IMR-90 (cell line): ENCODE measurements at regions not wholly inside any gene's neighbourhood (a gene's known extent, or its start where the extent isn't known, plus 50 kb on each side); places are given as distances from the start of the nearest gene placed in this dataset.

Source experiments
- BHLHE40 ChIP-seq: fragments of 150-350 bp; IDR thresholded peaks from 2 replicates; pipeline ENCODE4 v1.6.1; 2016; ENCODE audit warnings: mild to moderate bottlenecking, low read depth, low read length
- CEBPB ChIP-seq: IDR thresholded peaks from 2 replicates; pipeline ENCODE4 v1.6.1; 2012; ENCODE audit warnings: low read depth, low read length, improper control_type of control experiment
- CHD1 ChIP-seq: IDR thresholded peaks from 2 replicates; pipeline ENCODE4 v1.6.1; 2012; ENCODE audit warnings: low read depth, low read length, improper control_type of control experiment
- ELK1 ChIP-seq: fragments of 150-350 bp; IDR thresholded peaks from 2 replicates; pipeline ENCODE4 v1.6.1; 2016; ENCODE audit warnings: low read depth, mild to moderate bottlenecking, low read length, moderate library complexity, borderline replicate concordance
- MAFK ChIP-seq: IDR thresholded peaks from 2 replicates; pipeline ENCODE4 v1.6.1; 2012; ENCODE audit warnings: low read depth, low read length, improper control_type of control experiment
- MAZ ChIP-seq: IDR thresholded peaks from 2 replicates; pipeline ENCODE4 v1.6.1; 2012; ENCODE audit warnings: low read depth, mild to moderate bottlenecking, low read length, improper control_type of control experiment, moderate library complexity, borderline replicate concordance
- MXI1 ChIP-seq: IDR thresholded peaks from 2 replicates; pipeline ENCODE4 v1.6.1; 2012; ENCODE audit warnings: low read depth, mild to moderate bottlenecking, low read length, moderate library complexity, borderline replicate concordance
- POLR2A ChIP-seq: IDR thresholded peaks from 2 replicates; pipeline ENCODE4 v1.6.1; 2012; ENCODE audit warnings: mild to moderate bottlenecking, low read depth, low read length
- RAD21 ChIP-seq: IDR thresholded peaks from 2 replicates; pipeline ENCODE4 v1.6.1; 2012; ENCODE audit warnings: low read length, improper control_type of control experiment
- RCOR1 ChIP-seq: IDR thresholded peaks from 2 replicates; pipeline ENCODE4 v1.6.1; 2012; ENCODE audit warnings: mild to moderate bottlenecking, low read length, improper control_type of control experiment; ENCODE audit not compliant: insufficient replicate concordance
- RFX5 ChIP-seq: IDR thresholded peaks from 2 replicates; pipeline ENCODE4 v1.8.0; 2012; ENCODE audit warnings: low read depth, mild to moderate bottlenecking, low read length, moderate library complexity
- USF2 ChIP-seq: fragments of 150-350 bp; IDR thresholded peaks from 2 replicates; pipeline ENCODE4 v1.6.1; 2017; ENCODE audit warnings: mild to moderate bottlenecking, antibody characterized with exemption, low read length, low read depth
- TF ChIP-seq, protein P1 (sequence below): conservative IDR thresholded peaks from 2 replicates; pipeline ENCODE4 v1.5.1; 2012; ENCODE audit warnings: mild to moderate bottlenecking, low read depth, low read length, improper control_type of control experiment

DNA sequence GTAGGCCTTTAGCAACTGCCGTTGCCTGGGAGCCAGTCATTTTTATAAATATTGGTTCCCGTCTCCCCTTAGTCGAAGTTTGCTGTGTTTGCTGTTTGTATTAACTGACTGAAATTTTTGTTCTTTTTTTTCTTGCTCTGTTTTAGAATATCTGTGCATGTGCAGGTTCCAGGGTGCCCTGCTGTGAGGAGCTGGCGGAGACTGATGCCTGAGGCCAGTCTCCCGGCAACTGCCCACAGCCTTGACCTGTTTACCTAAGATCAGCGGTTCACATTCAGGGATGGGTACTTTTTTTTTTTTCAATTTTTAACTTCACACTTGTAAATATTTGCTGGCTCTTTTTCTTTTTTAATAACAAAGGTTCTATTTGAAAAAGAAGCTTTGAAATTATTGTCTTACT, 262.6 kb upstream of the ADAMTS16 start:
- TF ChIP-seq, protein P1, sequence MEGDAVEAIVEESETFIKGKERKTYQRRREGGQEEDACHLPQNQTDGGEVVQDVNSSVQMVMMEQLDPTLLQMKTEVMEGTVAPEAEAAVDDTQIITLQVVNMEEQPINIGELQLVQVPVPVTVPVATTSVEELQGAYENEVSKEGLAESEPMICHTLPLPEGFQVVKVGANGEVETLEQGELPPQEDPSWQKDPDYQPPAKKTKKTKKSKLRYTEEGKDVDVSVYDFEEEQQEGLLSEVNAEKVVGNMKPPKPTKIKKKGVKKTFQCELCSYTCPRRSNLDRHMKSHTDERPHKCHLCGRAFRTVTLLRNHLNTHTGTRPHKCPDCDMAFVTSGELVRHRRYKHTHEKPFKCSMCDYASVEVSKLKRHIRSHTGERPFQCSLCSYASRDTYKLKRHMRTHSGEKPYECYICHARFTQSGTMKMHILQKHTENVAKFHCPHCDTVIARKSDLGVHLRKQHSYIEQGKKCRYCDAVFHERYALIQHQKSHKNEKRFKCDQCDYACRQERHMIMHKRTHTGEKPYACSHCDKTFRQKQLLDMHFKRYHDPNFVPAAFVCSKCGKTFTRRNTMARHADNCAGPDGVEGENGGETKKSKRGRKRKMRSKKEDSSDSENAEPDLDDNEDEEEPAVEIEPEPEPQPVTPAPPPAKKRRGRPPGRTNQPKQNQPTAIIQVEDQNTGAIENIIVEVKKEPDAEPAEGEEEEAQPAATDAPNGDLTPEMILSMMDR, result no peak
- TF ChIP-seq CEBPB, result no peak
- no peak for TF ChIP-seq RAD21
- TF ChIP-seq RFX5, result no peak
- no peak for TF ChIP-seq CHD1
- TF ChIP-seq POLR2A, result no peak
- no peak for TF ChIP-seq MXI1
- no peak for TF ChIP-seq USF2
- TF ChIP-seq MAZ, result no peak
- TF ChIP-seq ELK1, result no peak
- no peak for TF ChIP-seq MAFK
- TF ChIP-seq RCOR1, result no peak
- TF ChIP-seq BHLHE40, result no peak
